H1 (cell line): ENCODE measurements at regions not wholly inside any gene's neighbourhood (a gene's known extent, or its start where the extent isn't known, plus 50 kb on each side); places are given as distances from the start of the nearest gene placed in this dataset.

Experiments used
- CEBPB ChIP-seq: IDR thresholded peaks from 2 replicates; pipeline ENCODE4 v1.6.1; 2012; ENCODE audit warnings: low read depth, low read length
- EGR1 ChIP-seq: IDR thresholded peaks from 2 replicates; pipeline ENCODE4 v1.6.1; 2011; ENCODE audit warnings: low read depth, low read length, borderline replicate concordance
- EP300 ChIP-seq, 2 experiments: IDR thresholded peaks; 1 replicate in 1 of 2; 2 replicates in 1 of 2; pipeline ENCODE4 v1.6.1; 2011 to 2012; ENCODE audit warnings: low read depth in 2 of 2, low read length in 2 of 2, mild to moderate bottlenecking in 2 of 2, borderline replicate concordance in 1 of 2, inconsistent platforms in 1 of 2, moderate library complexity in 1 of 2
- EZH2 ChIP-seq: fragments of 200-600 bp; sonication (generic); IDR thresholded peaks from 2 replicates; pipeline ENCODE4 v1.7.1; 2012; ENCODE audit warnings: low read depth, mild to moderate bottlenecking, moderate library complexity, low read length, inconsistent platforms; ENCODE audit not compliant: severe bottlenecking
- JUND ChIP-seq: IDR thresholded peaks from 2 replicates; pipeline ENCODE4 v1.6.1; 2011; ENCODE audit warnings: mild to moderate bottlenecking, improper control_type of control experiment, low read length
- KDM1A ChIP-seq: fragments of 200-600, 300-600 bp; sonication (generic); IDR thresholded peaks from 2 replicates; pipeline ENCODE4 v1.7.1; 2016; ENCODE audit warnings: mild to moderate bottlenecking, low read length, borderline replicate concordance
- SIN3A ChIP-seq, 2 experiments: IDR thresholded peaks in 1 of 2; conservative IDR thresholded peaks in 1 of 2; 2 replicates each; pipeline ENCODE4 v1.6.1; 2011 to 2012; ENCODE audit warnings: low read length in 2 of 2, improper control_type of control experiment in 1 of 2, low read depth in 1 of 2, mild to moderate bottlenecking in 1 of 2
- TAF1 ChIP-seq: IDR thresholded peaks from 2 replicates; pipeline ENCODE4 v1.6.1; 2011; ENCODE audit warnings: mild to moderate bottlenecking, low read depth, low read length
- TCF12 ChIP-seq: IDR thresholded peaks from 2 replicates; pipeline ENCODE4 v1.6.1; 2011; ENCODE audit warnings: low read depth, mild to moderate bottlenecking, low read length
- ZNF274 ChIP-seq: IDR thresholded peaks from 2 replicates; pipeline ENCODE4 v1.7.0; 2012; ENCODE audit warnings: low read length, borderline replicate concordance; ENCODE audit errors: extremely low read depth
- TF ChIP-seq, protein P1 (sequence below), 3 experiments: IDR thresholded peaks; 1 replicate in 2 of 3; 2 replicates in 1 of 3; pipeline versions ENCODE4 v1.5.1 to v1.6.1; 2011; ENCODE audit warnings: low read length in 3 of 3, mild to moderate bottlenecking in 3 of 3, inconsistent platforms in 2 of 3, low read depth in 1 of 3, moderate library complexity in 1 of 3; ENCODE audit not compliant: insufficient read depth in 1 of 3; ENCODE audit errors: control extremely low read depth in 1 of 3

DNA sequence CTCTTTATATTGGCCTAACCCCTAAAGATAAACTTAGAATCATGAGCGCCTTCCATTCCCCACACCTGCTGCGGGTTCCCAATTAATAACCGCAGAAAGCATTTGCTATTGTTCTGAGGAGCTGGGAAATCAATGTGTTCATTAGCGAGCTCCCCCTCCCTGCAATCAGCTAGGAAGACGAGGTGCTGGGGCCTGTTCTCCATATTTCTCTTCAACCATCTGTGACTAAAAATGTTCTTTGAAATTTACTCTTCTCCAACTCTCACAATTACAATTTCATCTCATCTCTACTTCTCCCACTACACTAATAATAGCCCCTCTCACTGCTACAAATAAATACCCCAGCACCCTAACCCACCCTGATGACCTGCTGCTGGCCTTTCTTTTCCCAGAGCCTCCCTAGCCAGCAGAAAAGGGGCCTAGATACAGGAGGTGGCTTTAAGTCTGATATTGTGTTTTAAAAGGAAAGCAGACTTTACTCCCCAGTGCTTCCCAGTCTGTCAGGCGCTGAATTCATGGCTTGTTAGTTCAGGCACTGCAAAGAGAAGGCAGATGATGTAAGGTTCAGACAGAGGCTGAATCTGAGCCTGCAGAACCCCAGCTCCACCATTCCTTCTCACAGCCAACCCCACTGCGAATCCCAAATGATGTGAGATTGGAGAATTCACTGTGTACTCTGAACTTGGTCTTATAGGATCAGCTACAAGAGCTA is 477.5 kb upstream of the DAB1 start:
- TF ChIP-seq EP300 (IDR thresholded peaks at IDR 0.05; ENCODE audit: borderline replicate concordance in 1 of 2, low read depth in 2 of 2, low read length in 2 of 2) (no peak), TAF1 (no peak), EZH2 (no peak), SIN3A (conservative IDR thresholded peaks at IDR 0.05 in 1 of 2, IDR thresholded peaks at IDR 0.05 in 1 of 2; ENCODE audit: low read depth in 1 of 2, low read length in 2 of 2) (no peak), JUND (no peak), KDM1A (no peak), CEBPB (no peak), ZNF274 (no peak), TCF12 (no peak), EGR1 (no peak)
- TF ChIP-seq, protein P1, sequence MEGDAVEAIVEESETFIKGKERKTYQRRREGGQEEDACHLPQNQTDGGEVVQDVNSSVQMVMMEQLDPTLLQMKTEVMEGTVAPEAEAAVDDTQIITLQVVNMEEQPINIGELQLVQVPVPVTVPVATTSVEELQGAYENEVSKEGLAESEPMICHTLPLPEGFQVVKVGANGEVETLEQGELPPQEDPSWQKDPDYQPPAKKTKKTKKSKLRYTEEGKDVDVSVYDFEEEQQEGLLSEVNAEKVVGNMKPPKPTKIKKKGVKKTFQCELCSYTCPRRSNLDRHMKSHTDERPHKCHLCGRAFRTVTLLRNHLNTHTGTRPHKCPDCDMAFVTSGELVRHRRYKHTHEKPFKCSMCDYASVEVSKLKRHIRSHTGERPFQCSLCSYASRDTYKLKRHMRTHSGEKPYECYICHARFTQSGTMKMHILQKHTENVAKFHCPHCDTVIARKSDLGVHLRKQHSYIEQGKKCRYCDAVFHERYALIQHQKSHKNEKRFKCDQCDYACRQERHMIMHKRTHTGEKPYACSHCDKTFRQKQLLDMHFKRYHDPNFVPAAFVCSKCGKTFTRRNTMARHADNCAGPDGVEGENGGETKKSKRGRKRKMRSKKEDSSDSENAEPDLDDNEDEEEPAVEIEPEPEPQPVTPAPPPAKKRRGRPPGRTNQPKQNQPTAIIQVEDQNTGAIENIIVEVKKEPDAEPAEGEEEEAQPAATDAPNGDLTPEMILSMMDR (IDR thresholded peaks at IDR 0.05; ENCODE audit: control extremely low read depth in 1 of 3, insufficient read depth in 1 of 3, low read depth in 1 of 3, low read length in 3 of 3) = no peak
